HL-60 (cell line): ENCODE measurements at regions not wholly inside any gene's neighbourhood (a gene's known extent, or its start where the extent isn't known, plus 50 kb on each side); places are given as distances from the start of the nearest gene placed in this dataset.

ENCODE experiments used
- CTCF ChIP-seq: IDR thresholded peaks from one replicate; pipeline ENCODE4 v1.5.1; 2011; ENCODE audit warnings: low read length, control low read depth, inconsistent platforms; ENCODE audit not compliant: insufficient read depth
- POLR2AphosphoS5 ChIP-seq: IDR thresholded peaks from 2 replicates; pipeline ENCODE4 v1.6.1; 2012; ENCODE audit warnings: low read depth
- REST ChIP-seq: IDR thresholded peaks from 2 replicates; pipeline ENCODE4 v1.6.1; 2012; ENCODE audit warnings: low read depth; ENCODE audit not compliant: insufficient replicate concordance

DNA sequence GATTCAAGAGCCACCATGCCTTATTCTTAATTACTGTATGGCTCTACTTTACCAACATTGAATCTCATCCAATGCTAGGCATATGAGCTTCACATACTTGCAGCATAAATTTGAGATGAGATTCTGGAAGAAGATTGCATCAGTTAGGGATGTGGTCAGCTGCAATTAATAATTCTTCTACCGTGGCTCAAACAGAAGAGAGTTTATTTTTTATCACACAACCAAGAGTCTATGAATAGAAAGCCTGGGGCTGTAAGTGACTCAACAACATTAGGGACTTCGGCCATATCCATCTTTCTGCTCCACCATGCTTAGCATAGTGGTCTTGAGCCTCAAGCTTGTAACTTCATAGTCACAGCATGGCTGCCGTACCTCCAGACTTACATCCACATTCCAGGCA, 179.4 kb upstream of the IRX6 start:
- no peak for TF ChIP-seq CTCF
- TF ChIP-seq POLR2AphosphoS5, result no peak
- TF ChIP-seq REST, result no peak
